Activated naive CD4-positive, alpha-beta T cell treated with anti-CD3 and anti-CD28 coated beads, Interleukin-2, amount 50 U/mL, for 24 hours (primary cell): ENCODE measurements at regions not wholly inside any gene's neighbourhood (a gene's known extent, or its start where the extent isn't known, plus 50 kb on each side); places are given as distances from the start of the nearest gene placed in this dataset.

Experiments
- H3K27ac Mint-ChIP-seq: one replicate; pipeline ENCODE4 v1.8.0; 2021; ENCODE audit warnings: mild to moderate bottlenecking, mixed read lengths
- H3K27me3 Mint-ChIP-seq: one replicate; pipeline ENCODE4 v1.8.0; 2021; ENCODE audit warnings: mixed read lengths
- H3K36me3 Mint-ChIP-seq: one replicate; pipeline ENCODE4 v1.8.0; 2021; ENCODE audit warnings: mixed read lengths
- H3K4me1 Mint-ChIP-seq: one replicate; pipeline ENCODE4 v1.8.0; 2021; ENCODE audit warnings: mixed read lengths
- H3K4me3 Mint-ChIP-seq: one replicate; pipeline ENCODE4 v1.8.0; 2021; ENCODE audit warnings: mild to moderate bottlenecking, mixed read lengths
- H3K9me3 Mint-ChIP-seq: one replicate; pipeline ENCODE4 v1.8.0; 2021; ENCODE audit warnings: mixed read lengths

GRCh38 chr16:79303959-79304387 is 296.6 kb downstream of the MAF start:
- Mint-ChIP-seq H3K27me3 (peaks cover 2% of the 10 kb centered on the region), H3K4me3 (no peak overlapping the region), H3K4me1 (no peaks in the 10 kb centered on the region), H3K27ac (no peak overlapping the region), H3K9me3 (no peaks in the 10 kb centered on the region), H3K36me3 (no peaks in the 10 kb centered on the region)

GRCh38 chr16:79303206-79303605 is 297.3 kb downstream of the MAF start:
- H3K9me3 Mint-ChIP-seq, result no peaks in the 10 kb centered on the region
- no peak overlapping the region for H3K27ac Mint-ChIP-seq
- H3K36me3 Mint-ChIP-seq, result no peaks in the 10 kb centered on the region
- H3K27me3 Mint-ChIP-seq, result peaks cover 2% of the 10 kb centered on the region
- no peaks in the 10 kb centered on the region for H3K4me1 Mint-ChIP-seq
- H3K4me3 Mint-ChIP-seq, result no peak overlapping the region

- Mint-ChIP-seq H3K36me3 (no peaks in the 10 kb centered on the region), H3K27me3 (peaks cover 2% of the 10 kb centered on the region), H3K4me1 (no peaks in the 10 kb centered on the region), H3K4me3 (no peak overlapping the region), H3K9me3 (no peaks in the 10 kb centered on the region), H3K27ac (no peak overlapping the region)
These were observed 297.8 kb downstream of the MAF start for GRCh38 chr16:79302731-79303130.

DNA sequence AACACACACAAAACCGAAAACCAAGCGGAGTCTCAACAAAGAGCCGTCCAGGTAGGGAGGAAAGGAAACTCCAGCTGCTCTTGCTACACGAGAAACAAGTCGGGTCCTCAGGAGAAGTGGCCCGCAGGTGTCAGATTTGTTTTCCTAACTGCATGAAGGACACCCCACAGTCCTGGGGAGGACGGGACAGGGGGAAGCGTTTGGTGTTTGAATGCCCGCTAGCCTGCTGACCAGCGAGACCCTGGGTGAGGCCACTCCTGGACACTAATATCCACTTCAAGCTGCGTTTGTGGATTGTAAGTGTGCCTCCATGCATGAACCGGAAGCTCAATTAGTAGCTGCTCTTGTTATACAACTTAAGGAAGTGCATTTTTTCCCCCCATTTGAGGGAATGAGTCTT is 299.5 kb downstream of the MAF start:
- no peak overlapping the region for H3K27ac Mint-ChIP-seq
- peaks cover 6% of the 10 kb centered on the region for H3K4me1 Mint-ChIP-seq
- no peaks in the 10 kb centered on the region for H3K27me3 Mint-ChIP-seq
- H3K36me3 Mint-ChIP-seq, result no peaks in the 10 kb centered on the region
- no peak overlapping the region for H3K4me3 Mint-ChIP-seq
- no peaks in the 10 kb centered on the region for H3K9me3 Mint-ChIP-seq

GRCh38 chr16:79298894-79299799 is 301.4 kb downstream of the MAF start:
- no peaks in the 10 kb centered on the region for H3K27me3 Mint-ChIP-seq
- H3K36me3 Mint-ChIP-seq, result no peaks in the 10 kb centered on the region
- H3K27ac Mint-ChIP-seq, result no peak overlapping the region
- H3K4me1 Mint-ChIP-seq, result peaks cover 9% of the 10 kb centered on the region
- no peaks in the 10 kb centered on the region for H3K9me3 Mint-ChIP-seq
- H3K4me3 Mint-ChIP-seq, result no peak overlapping the region

- Mint-ChIP-seq H3K4me1 (peaks cover 9% of the 10 kb centered on the region), H3K9me3 (no peaks in the 10 kb centered on the region), H3K4me3 (no peak overlapping the region), H3K27me3 (no peaks in the 10 kb centered on the region), H3K36me3 (no peaks in the 10 kb centered on the region), H3K27ac (no peak overlapping the region)
These were observed 302.1 kb downstream of the MAF start for GRCh38 chr16:79298476-79298875.

- H3K4me1 Mint-ChIP-seq, result peaks cover 9% of the 10 kb centered on the region
- H3K27me3 Mint-ChIP-seq, result no peaks in the 10 kb centered on the region
- no peak overlapping the region for H3K4me3 Mint-ChIP-seq
- no peaks in the 10 kb centered on the region for H3K9me3 Mint-ChIP-seq
- no peaks in the 10 kb centered on the region for H3K36me3 Mint-ChIP-seq
- no peak overlapping the region for H3K27ac Mint-ChIP-seq
These were observed 302.7 kb downstream of the MAF start for GRCh38 chr16:79297805-79298204.

GRCh38 chr16:79297296-79297695 is 303.2 kb downstream of the MAF start:
- no peak overlapping the region for H3K4me3 Mint-ChIP-seq
- H3K27me3 Mint-ChIP-seq, result no peaks in the 10 kb centered on the region
- peaks cover 9% of the 10 kb centered on the region for H3K4me1 Mint-ChIP-seq
- H3K27ac Mint-ChIP-seq, result no peak overlapping the region
- H3K9me3 Mint-ChIP-seq, result no peaks in the 10 kb centered on the region
- no peaks in the 10 kb centered on the region for H3K36me3 Mint-ChIP-seq

- Mint-ChIP-seq H3K36me3 (no peaks in the 10 kb centered on the region), H3K27ac (no peak overlapping the region), H3K4me3 (no peak overlapping the region), H3K9me3 (no peaks in the 10 kb centered on the region), H3K27me3 (no peaks in the 10 kb centered on the region), H3K4me1 (peaks cover 9% of the 10 kb centered on the region)
These were observed 304.0 kb downstream of the MAF start for GRCh38 chr16:79296491-79296890.

- Mint-ChIP-seq H3K27me3 (no peaks in the 10 kb centered on the region), H3K4me1 (peaks cover 9% of the 10 kb centered on the region), H3K27ac (no peak overlapping the region), H3K36me3 (no peaks in the 10 kb centered on the region), H3K4me3 (no peak overlapping the region), H3K9me3 (no peaks in the 10 kb centered on the region)
These were observed 304.8 kb downstream of the MAF start for GRCh38 chr16:79295746-79296145.

DNA sequence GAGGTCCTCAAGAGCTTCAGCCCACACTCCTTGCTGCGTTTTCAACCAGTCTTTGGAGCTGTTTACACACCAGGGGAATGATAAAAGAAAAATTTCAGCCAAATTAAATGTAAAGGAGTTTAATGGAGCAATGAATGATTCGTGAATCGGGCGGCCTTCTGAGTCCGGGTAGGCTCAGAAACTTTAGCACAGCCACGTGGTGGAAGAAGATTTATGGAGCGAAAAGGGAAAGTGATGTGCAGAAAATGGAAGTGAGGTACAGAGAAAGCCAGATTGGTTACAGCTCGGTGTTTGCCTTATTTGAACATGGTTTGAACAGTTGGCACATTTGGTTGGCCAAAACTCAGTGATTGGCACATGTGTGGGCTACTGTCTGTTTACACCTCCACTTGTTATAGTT is 305.4 kb downstream of the MAF start:
- H3K36me3 Mint-ChIP-seq, result no peaks in the 10 kb centered on the region
- no peaks in the 10 kb centered on the region for H3K27me3 Mint-ChIP-seq

DNA sequence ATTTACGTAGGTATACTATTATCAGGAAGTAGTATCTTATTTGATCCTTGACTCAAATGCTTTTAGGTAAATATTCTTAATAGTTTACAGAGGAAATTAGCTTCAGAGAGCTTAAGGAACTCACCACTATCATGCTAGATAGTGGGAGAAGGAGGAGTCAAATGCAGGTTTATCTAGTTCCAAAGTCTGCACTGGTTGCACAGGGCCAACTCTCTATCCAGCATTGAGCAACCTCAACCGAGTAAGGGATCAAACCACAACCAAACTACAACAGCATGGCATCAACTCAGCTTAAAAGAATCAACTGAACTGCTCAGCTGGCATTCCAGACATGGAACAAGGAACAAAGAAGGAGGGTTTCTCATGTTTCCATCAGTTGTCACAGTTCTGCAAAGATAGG is 306.0 kb downstream of the MAF start:
- Mint-ChIP-seq H3K27me3 (no peaks in the 10 kb centered on the region), H3K27ac (no peak overlapping the region), H3K4me1 (peaks cover 9% of the 10 kb centered on the region), H3K9me3 (no peaks in the 10 kb centered on the region), H3K4me3 (no peak overlapping the region), H3K36me3 (no peaks in the 10 kb centered on the region)

More for the DNA sequence above, 305.4 kb downstream of the MAF start:
- Mint-ChIP-seq H3K4me1 (peaks cover 9% of the 10 kb centered on the region), H3K4me3 (no peak overlapping the region), H3K9me3 (no peaks in the 10 kb centered on the region), H3K27ac (no peak overlapping the region)

- no peak overlapping the region for H3K4me3 Mint-ChIP-seq
- no peak overlapping the region for H3K27ac Mint-ChIP-seq
- no peaks in the 10 kb centered on the region for H3K9me3 Mint-ChIP-seq
- peaks cover 9% of the 10 kb centered on the region for H3K4me1 Mint-ChIP-seq
- no peaks in the 10 kb centered on the region for H3K27me3 Mint-ChIP-seq
- no peaks in the 10 kb centered on the region for H3K36me3 Mint-ChIP-seq
These were observed 306.6 kb downstream of the MAF start for GRCh38 chr16:79293836-79294460.

DNA sequence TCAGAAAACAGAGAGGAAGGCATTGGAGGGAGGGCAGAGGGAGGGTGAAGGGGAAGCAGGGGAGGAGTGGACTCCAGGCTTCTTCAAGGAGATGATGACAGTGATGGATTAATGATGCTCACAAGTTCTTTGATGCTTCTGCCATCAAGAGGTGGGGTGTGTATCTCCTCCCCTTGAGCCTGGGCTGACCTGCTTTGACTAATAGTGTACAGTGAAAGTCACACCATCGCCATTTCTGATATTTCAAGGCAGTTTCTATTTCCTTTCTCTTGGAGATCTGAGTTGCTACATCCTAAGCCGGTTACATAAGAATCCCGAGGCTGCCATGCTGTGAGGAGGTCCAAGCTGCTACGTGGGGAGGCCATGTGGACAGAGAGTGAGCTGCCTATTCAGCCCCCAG is 312.5 kb downstream of the MAF start:
- no peaks in the 10 kb centered on the region for H3K9me3 Mint-ChIP-seq
- no peak overlapping the region for H3K27ac Mint-ChIP-seq
- no peak overlapping the region for H3K4me3 Mint-ChIP-seq
- H3K4me1 Mint-ChIP-seq, result peaks cover 25% of the 10 kb centered on the region
- no peaks in the 10 kb centered on the region for H3K36me3 Mint-ChIP-seq
- no peaks in the 10 kb centered on the region for H3K27me3 Mint-ChIP-seq

DNA sequence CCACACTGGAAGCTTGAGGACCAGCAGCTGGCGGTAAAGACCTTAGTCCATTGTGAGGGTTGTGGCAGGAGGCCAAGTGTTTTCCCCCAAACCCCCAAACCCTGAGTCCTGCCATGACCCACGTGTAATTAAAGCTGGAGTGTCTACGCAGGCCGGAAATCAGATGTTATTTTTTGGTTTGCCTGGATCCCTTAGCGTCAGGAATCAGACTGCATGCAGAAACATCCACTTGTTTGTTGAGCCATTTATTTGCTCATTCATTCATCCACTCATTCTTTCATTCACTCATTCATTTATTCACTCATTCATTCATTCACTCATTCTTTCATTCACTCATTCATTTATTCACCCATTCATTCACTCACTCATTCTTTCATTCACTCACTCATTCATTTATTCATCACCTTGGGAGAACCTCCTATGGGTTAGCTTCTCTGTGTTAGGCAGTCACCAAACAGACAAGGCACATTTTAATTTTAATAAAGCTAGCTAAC is 313.1 kb downstream of the MAF start:
- H3K4me3 Mint-ChIP-seq, result peak overlapping the region; percentile 34
- peaks cover 31% of the 10 kb centered on the region for H3K4me1 Mint-ChIP-seq
- no peaks in the 10 kb centered on the region for H3K36me3 Mint-ChIP-seq
- H3K27ac Mint-ChIP-seq, result peak overlapping the region; percentile 37
- no peaks in the 10 kb centered on the region for H3K27me3 Mint-ChIP-seq
- no peaks in the 10 kb centered on the region for H3K9me3 Mint-ChIP-seq
